ENCODE measurements at regions not wholly inside any gene's neighbourhood (a gene's known extent, or its start where the extent isn't known, plus 50 kb on each side); places are given as distances from the start of the nearest gene placed in this dataset.
"Not testable (repeated sequence)": the region's sequence is repeated elsewhere in the genome, so short reads cannot be mapped to it uniquely, and the experiment has no call there.

DNA sequence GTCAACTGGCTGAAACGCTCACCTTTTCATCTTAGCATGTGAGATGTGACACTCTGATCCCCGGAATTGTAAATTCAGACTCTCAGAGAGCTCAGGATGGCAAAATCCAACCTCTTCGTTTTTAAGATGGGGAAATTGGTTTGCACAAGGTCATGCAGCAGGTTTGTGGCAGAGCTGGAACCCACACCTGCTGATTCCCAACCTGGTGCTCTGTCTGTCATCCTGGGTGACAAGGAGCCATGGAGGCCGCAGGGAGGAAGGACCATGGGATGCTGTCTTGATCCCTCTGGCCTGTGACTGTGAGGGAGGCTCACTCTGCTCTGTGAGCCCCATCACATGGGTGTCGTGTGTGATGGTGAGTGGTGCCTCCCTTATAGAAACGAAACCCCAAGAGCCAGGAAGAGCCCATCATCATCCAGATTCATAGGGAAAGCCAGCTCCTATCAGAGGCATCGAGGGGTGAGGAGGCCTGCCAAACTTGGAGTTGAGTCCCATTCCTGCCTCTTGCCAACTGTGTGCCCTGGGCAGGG, 87.4 kb upstream of the SYT13 start:
- no peak for DNase-seq
- intact Hi-C loops (cut with DNase I) = loop anchor here (2.0 kb wide), 1 partner anchor 281 kb away; no protein-coding TSS in a partner anchor

- intact Hi-C loops (cut with DNase I) = loop anchor here (2.0 kb wide), 1 partner anchor 282 kb away; no protein-coding TSS in a partner anchor
- not testable (repeated sequence) for DNase-seq
These were observed 86.3 kb upstream of the SYT13 start for GRCh38 chr11:45372414-45372813.

DNA sequence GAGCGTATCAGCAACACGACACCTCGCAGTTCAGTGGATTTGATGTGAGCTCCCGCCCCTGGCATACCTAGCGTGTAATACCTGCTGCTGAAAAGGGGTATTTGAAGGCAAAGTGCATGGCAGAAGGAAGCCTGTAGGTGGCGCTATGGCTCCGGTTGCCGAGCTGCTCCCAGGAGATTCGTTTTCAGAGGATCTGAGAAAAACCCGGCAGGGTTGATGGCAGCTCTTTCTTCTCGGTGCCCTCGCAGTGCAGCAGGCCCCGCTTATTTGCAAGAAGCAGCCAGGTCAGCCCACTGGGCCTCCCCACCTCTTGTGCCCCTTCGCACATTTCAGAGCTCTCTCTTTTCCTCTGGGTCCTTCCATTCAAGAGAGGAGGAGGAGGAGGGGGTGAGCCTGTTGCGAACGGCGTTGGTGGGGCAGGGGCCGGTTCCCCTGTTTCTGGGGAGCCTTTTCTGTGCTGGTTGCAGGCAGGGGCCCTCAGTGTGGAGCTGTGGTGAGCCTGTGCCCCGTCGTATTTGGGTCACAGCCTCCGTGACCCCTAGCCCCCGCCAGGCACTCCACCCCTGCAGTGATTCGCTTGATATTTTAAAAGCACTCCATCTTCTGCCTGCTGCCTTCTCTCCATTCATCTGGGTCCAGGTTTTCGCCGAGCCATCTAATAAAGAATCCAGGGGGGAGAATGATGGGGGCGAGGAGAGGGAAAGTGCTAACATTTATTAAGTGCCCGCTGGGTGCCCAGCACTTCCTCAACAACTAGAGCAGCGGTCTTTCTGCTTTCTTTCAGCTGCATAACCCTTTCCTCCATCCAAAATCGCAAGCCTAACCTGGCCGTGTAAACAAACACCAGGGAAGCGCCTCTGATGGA, 85.3 kb upstream of the SYT13 start:
- DNase-seq = peak; percentile 70 to 96 (median 82)
- intact Hi-C loops (cut with DNase I) = loop anchor here (1.0 to 2.0 kb wide), 2 partner anchors 283 to 401 kb away; no protein-coding TSS in a partner anchor

DNA sequence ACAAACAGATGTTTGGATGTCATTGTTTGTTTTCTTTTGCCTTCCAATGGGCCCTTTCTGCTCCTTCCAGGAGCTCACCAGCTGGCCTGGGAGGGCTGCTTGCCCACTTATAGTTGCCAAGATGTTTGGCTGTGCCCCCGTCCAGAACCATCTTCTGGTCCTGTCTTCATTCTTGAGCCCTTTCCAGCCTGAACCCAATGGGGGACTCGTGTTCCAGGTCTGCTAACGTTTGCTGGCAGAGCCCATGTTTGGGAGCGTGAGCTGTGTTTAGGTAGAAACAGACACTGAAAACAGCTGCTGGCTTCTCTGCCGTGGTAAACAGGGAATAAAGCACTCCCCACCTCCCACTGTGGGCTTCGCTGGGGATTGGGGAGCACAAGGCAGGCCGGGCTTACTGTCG, 83.2 kb upstream of the SYT13 start:
- no peak for DNase-seq
- intact Hi-C loops (cut with DNase I) = no loop called here

DNA sequence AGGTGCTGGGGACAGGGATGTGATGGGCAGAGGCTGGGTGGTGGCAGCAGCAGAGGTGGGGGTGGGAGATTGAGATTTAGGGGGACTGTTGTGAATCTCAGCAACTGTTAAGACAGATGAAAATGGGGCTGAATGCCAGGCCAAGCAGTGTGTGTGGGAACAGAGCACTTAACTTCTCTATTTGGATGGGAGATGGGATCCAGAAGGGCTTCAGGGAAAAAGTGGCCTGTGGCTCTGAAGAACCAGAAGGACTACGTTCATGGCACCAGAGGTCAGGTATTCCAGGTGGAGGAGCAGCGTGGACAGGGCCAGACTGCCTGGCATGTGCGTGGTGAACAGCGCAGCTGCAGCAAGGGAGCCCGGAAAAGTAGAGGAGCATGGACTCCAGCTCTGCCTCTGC, 82.6 kb upstream of the SYT13 start:
- intact Hi-C loops (cut with DNase I) = no loop called here
- DNase-seq = no peak

- intact Hi-C loops (cut with DNase I) = no loop called here
- DNase-seq = no peak
These were observed 80.6 kb upstream of the SYT13 start for GRCh38 chr11:45366619-45367190.

DNA sequence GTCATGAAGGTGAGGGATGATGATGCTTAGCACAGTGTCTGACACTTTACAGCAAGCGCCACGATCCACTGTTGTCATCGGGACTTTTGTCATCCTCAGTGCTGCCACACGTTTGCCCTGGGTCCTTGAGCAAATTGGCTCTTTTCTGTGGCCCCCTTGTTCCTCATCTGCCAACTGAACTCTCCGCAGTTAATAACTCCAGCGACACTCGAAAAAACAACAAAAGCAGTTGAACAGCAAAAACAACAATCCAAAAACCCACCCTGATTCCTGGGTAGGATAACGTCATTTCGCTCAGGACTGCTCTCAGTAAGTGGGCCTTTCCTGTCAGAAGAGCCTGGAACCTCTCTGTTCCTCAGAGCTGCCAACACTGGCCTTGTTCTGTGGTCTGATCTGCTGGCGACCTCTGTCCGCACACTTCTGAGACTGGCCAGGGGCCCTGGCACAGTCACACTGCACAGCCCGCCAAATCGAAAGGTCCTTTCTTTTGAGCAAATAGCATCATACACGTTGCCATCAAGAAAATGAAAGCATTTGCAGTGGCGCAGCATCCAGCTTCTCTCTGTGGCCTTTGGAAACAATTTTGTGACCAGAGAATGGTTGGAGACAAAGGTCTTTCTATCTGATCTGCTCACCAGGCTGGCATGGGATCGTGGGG, 79.9 kb upstream of the SYT13 start:
- peak in 3 of 10 donors; percentile 41 to 86 (median 76) for DNase-seq
- intact Hi-C loops (cut with DNase I) = no loop called here

- DNase-seq = no peak
- intact Hi-C loops (cut with DNase I) = no loop called here
These were observed 76.5 kb upstream of the SYT13 start for GRCh38 chr11:45362636-45363035.

DNA sequence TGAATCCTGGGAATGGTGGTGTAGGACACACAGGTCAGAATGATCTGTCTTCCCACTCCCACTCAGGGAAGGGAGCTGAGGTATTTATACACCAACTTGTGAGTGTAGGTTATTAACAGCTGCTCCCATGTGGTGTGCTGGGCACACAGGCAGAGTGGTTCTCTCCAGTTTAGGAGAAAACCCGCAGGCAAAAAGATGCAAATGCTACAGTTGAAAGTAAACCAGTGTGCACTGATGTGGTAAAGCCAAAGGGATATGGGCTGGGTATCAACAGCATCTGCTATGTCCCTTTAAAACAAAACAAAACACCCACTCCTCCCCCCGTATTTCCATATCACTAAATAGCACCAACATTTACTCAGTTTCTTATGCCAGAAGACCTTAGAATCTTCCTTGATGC, 75.4 kb upstream of the SYT13 start:
- DNase-seq = no peak
- intact Hi-C loops (cut with DNase I) = no loop called here

GRCh38 chr11:45355706-45356041, 69.5 kb upstream of the SYT13 start:
- intact Hi-C loops (cut with DNase I) = no loop called here
- no peak for DNase-seq

DNA sequence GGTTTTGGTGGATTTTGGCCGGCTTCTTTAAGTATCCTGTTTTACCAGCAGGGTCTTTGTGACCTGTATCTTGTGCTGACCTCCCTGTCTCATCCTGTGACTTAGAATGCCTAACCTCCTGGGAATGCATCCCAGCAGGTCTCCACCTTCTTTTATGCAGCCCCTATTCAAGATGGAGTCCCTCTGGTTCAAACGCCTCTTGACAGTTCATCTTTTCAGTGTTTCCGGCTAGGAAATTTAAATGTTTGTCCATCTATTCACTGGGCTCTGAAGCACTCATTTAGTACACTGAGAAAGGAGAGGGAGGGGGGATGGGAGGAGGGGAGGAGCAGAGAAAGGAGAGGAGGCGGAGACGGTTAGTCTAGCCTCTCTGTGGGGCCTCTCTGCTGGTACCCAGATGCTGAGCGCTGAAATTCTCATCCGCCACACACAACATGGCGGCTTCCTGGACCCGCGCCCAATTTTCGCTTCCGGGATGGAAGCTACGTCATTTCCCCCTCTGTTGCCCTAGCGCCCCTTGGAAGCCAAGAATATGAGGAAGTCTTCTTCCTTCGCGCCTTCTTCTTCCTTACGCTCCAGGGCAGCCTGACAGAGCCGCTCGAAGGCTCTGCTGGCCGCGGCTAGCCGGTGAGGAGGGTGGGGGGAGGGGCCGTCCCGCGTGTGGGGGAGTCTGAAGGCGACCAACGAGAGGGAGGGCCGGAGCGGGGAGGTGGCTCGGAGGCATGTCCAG, 69.0 kb upstream of the SYT13 start:
- intact Hi-C loops (cut with DNase I) = no loop called here
- DNase-seq = peak; percentile 75 to 98 (median 85)

DNA sequence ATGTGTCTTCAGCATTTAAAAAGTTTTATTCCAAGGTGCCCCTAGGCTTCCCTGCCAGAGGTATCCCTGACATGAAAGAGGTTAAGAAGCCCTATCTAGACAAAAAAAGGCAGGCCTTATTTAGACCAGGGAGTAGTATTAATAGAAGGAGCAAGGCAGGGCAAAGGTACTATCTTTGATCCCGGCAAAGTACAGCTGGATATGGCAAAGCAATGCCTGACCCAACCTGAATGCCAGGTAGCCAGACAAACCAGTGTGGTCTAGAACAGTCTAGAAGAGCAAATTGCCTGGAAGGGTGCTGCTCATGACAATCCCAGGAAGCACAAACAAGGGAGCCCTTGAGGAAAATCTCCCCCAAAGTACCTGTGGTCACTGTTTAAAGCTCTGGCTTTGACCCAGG, 62.6 kb upstream of the SYT13 start:
- intact Hi-C loops (cut with DNase I) = no loop called here
- DNase-seq = no peak

GRCh38 chr11:45347348-45348082, 61.4 kb upstream of the SYT13 start:
- intact Hi-C loops (cut with DNase I) = no loop called here
- no peak for DNase-seq

GRCh38 chr11:45345491-45345890, 59.4 kb upstream of the SYT13 start:
- no peak for DNase-seq
- intact Hi-C loops (cut with DNase I) = no loop called here

DNA sequence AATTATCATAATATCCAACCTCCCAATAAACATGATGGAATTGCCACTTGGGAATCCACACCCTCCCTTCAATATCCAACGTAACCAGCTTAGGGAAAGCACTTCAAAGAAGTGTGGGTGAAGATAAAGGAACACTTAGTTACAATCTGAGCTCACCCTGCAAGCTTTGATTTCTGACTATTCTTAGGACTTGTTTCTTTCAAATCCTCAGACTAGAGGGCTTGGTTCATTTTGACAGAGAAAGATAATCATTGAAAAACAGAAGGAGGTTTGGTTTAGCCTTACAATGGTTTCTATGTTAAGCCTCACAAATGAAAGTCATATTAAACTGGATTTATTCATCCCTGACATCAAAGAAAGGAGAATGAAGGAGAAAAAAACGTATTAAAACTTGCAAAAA, 57.9 kb upstream of the SYT13 start:
- intact Hi-C loops (cut with DNase I) = no loop called here
- DNase-seq = no peak

DNA sequence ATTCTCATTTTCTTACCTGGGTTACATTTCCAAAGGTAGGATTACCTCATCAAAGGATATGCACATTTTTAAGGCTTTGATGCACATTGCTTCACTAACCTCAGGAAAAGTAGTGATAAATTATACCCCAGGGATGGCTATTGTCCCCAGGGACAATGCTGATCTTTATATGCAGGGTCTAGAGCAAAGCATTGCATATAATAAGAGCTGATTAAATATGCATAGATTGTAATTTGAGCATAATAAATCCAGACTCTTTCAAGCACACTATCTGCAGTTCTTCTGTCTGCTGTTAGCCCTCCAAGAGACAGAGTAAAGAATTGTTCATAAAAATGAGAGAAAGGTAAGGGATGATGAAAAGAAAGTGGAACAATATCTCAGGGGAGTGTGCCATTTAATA, 57.3 kb upstream of the SYT13 start:
- no peak for DNase-seq
- intact Hi-C loops (cut with DNase I) = no loop called here

- DNase-seq = no peak
- intact Hi-C loops (cut with DNase I) = no loop called here
These were observed 55.2 kb upstream of the SYT13 start for GRCh38 chr11:45341372-45341771.

- peak; percentile 78 to 98 (median 92) for DNase-seq
These were observed 53.8 kb upstream of the SYT13 start for GRCh38 chr11:45339729-45340519.

More at GRCh38 chr11:45339729-45340519, 53.8 kb upstream of the SYT13 start:
- intact Hi-C loops (cut with DNase I) = loop anchor here (1.0 kb wide), 1 partner anchor 432 kb away; no protein-coding TSS in a partner anchor

All from posterior cingulate gyrus (tissue), 11 donors.